H1 (cell line): ENCODE measurements at regions not wholly inside any gene's neighbourhood (a gene's known extent, or its start where the extent isn't known, plus 50 kb on each side); places are given as distances from the start of the nearest gene placed in this dataset.

Experiments used
- CTCF ChIA-PET: fragments of 300-600 bp; sonication (Branson Sonifier 250); formaldehyde crosslinking; loops from one replicate; lab custom pipeline; 2021; ENCODE audit not compliant: partially characterized antibody; lab: Charles Lee
- POLR2A ChIA-PET: fragments of 300-600 bp; sonication (Branson Sonifier 250); formaldehyde crosslinking; loops from one replicate; lab custom pipeline; 2021; ENCODE audit warnings: inconsistent platforms; ENCODE audit not compliant: partially characterized antibody; lab: Charles Lee
- DNase-seq, 2 experiments: peaks; one replicate each; pipeline versions ENCODE4 v3.0.0 to v3.0.0-alpha.2; 2010 to 2022; ENCODE audit warnings: low spot score in 2 of 2, low read depth in 1 of 2, mixed read lengths in 1 of 2
- FAIRE-seq: peaks from 2 replicates; lab custom pipeline; 2011; peaks lifted over from hg19 to GRCh38; lab: Jason Lieb, UNC
- H2AFZ ChIP-seq: 2 replicates; pipeline ENCODE4 v1.8.1; 2012; ENCODE audit warnings: low read length, inconsistent platforms
- H2AK5ac ChIP-seq: 2 replicates; pipeline ENCODE4 v1.6.1; 2013; ENCODE audit warnings: low read depth, low read length
- H2BK120ac ChIP-seq: replicated peaks from 2 replicates; pipeline ENCODE3; 2013; ENCODE audit warnings: low read depth, low read length, inconsistent platforms
- H2BK12ac ChIP-seq: 2 replicates; pipeline ENCODE4 v1.6.1; 2013; ENCODE audit warnings: low read depth, low read length
- H2BK15ac ChIP-seq: 2 replicates; pipeline ENCODE4 v1.6.1; 2013; ENCODE audit warnings: low read length
- H2BK20ac ChIP-seq: 2 replicates; pipeline ENCODE4 v1.6.1; 2013; ENCODE audit warnings: low read length
- H2BK5ac ChIP-seq: 2 replicates; pipeline ENCODE4 v1.6.1; 2013; ENCODE audit warnings: low read depth, low read length
- H3K14ac ChIP-seq: 2 replicates; pipeline ENCODE4 v1.6.1; 2013; ENCODE audit warnings: inconsistent platforms; ENCODE audit not compliant: insufficient read length
- H3K18ac ChIP-seq: 2 replicates; pipeline ENCODE4 v1.6.1; 2013; ENCODE audit warnings: low read length; ENCODE audit errors: extremely low read depth
- H3K23ac ChIP-seq: 2 replicates; pipeline ENCODE4 v1.6.1; 2013; ENCODE audit warnings: inconsistent platforms; ENCODE audit not compliant: insufficient read length
- H3K23me2 ChIP-seq: 2 replicates; pipeline ENCODE4 v1.6.1; 2013; ENCODE audit warnings: low read depth, low read length
- H3K27ac ChIP-seq: 2 replicates; pipeline ENCODE4 v1.6.1; 2011; ENCODE audit warnings: low read depth, low read length, inconsistent platforms
- H3K27me3 ChIP-seq, 4 experiments: replicated peaks in 1 of 4; 1 replicate in 1 of 4; 2 replicates in 3 of 4; pipeline versions ENCODE4 v1.6.1 to v1.8.1; 2011 to 2013; ENCODE audit warnings: low read length in 3 of 4, mild to moderate bottlenecking in 3 of 4, inconsistent platforms in 2 of 4, mixed read lengths in 2 of 4, moderate library complexity in 1 of 4; ENCODE audit not compliant: control insufficient read depth in 3 of 4, insufficient read depth in 3 of 4; ENCODE audit errors: extremely low read depth in 1 of 4
- H3K36me3 ChIP-seq, 4 experiments: 2 replicates each; pipeline versions ENCODE4 v1.6.1 to v1.8.1; 2011 to 2013; ENCODE audit warnings: mild to moderate bottlenecking in 4 of 4, low read length in 3 of 4, moderate library complexity in 2 of 4, control low read depth in 1 of 4, inconsistent platforms in 1 of 4; ENCODE audit not compliant: insufficient read depth in 4 of 4, control insufficient read depth in 2 of 4
- H3K4ac ChIP-seq: replicated peaks from 2 replicates; pipeline ENCODE3; 2013; ENCODE audit warnings: low read length, low read depth, mixed read lengths, inconsistent platforms; ENCODE audit not compliant: insufficient read length
- H3K4me1 ChIP-seq, 4 experiments: replicated peaks in 1 of 4; 1 replicate in 1 of 4; 2 replicates in 3 of 4; pipeline versions ENCODE4 v1.6.1 to v1.8.1; 2011 to 2013; ENCODE audit warnings: low read length in 3 of 4, inconsistent platforms in 2 of 4, mixed read lengths in 1 of 4; ENCODE audit not compliant: insufficient read depth in 4 of 4, control insufficient read depth in 3 of 4
- H3K4me2 ChIP-seq, 2 experiments: 2 replicates each; pipeline versions ENCODE4 v1.6.1 to v1.8.1; 2011 to 2013; ENCODE audit warnings: low read depth in 2 of 2, low read length in 2 of 2, control low read depth in 1 of 2, inconsistent platforms in 1 of 2, mild to moderate bottlenecking in 1 of 2; ENCODE audit not compliant: insufficient read depth in 1 of 2
- H3K4me3 ChIP-seq, 4 experiments: fragments of 200-600, 300-600 bp in 1 of 4; sonication (generic), shearing (Covaris generic), sonication (Bioruptor Twin) in 1 of 4; 2 replicates each; pipeline versions ENCODE4 v1.5.1 to v1.8.1; 2011 to 2016; ENCODE audit warnings: low read length in 4 of 4, low read depth in 3 of 4, control low read depth in 2 of 4, inconsistent platforms in 2 of 4, mild to moderate bottlenecking in 2 of 4, mixed read lengths in 1 of 4, moderate library complexity in 1 of 4; ENCODE audit not compliant: insufficient read depth in 2 of 4; ENCODE audit errors: extremely low read depth in 1 of 4
- H3K56ac ChIP-seq: replicated peaks from 2 replicates; pipeline ENCODE3; 2013; ENCODE audit warnings: low read depth, mild to moderate bottlenecking, mixed read lengths, low read length, inconsistent platforms; ENCODE audit not compliant: insufficient read length
- H3K79me1 ChIP-seq: 2 replicates; pipeline ENCODE4 v1.6.1; 2013; ENCODE audit warnings: low read depth, low read length, control low read depth
- H3K79me2 ChIP-seq, 2 experiments: 2 replicates each; pipeline versions ENCODE4 v1.6.1 to v1.8.1; 2012 to 2013; ENCODE audit warnings: low read length in 2 of 2, mild to moderate bottlenecking in 2 of 2, inconsistent platforms in 1 of 2; ENCODE audit not compliant: insufficient read depth in 2 of 2, control insufficient read depth in 1 of 2
- H3K9ac ChIP-seq, 4 experiments: replicated peaks in 1 of 4; 1 replicate in 1 of 4; 2 replicates in 3 of 4; pipeline versions ENCODE4 v1.6.1 to v1.8.1; 2011 to 2013; ENCODE audit warnings: low read depth in 3 of 4, low read length in 3 of 4, control low read depth in 2 of 4, mild to moderate bottlenecking in 2 of 4, moderate library complexity in 2 of 4, inconsistent platforms in 1 of 4; ENCODE audit errors: extremely low read depth in 1 of 4
- H3K9me3 ChIP-seq, 2 experiments: 2 replicates each; pipeline versions ENCODE4 v1.6.1 to v1.8.1; 2012 to 2013; ENCODE audit warnings: mild to moderate bottlenecking in 2 of 2, moderate library complexity in 2 of 2, control low read depth in 1 of 2, inconsistent platforms in 1 of 2, low read depth in 1 of 2, low read length in 1 of 2, mixed read lengths in 1 of 2; ENCODE audit not compliant: insufficient read depth in 2 of 2
- H4K20me1 ChIP-seq, 2 experiments: replicated peaks in 1 of 2; 2 replicates each; pipeline versions ENCODE3 to v1.8.1; 2011 to 2013; ENCODE audit warnings: inconsistent platforms in 2 of 2, low read length in 2 of 2, mild to moderate bottlenecking in 1 of 2; ENCODE audit not compliant: insufficient read depth in 2 of 2, control insufficient read depth in 1 of 2
- H4K5ac ChIP-seq: 2 replicates; pipeline ENCODE4 v1.6.1; 2013; ENCODE audit warnings: low read length, low read depth, mixed read lengths, inconsistent platforms; ENCODE audit not compliant: insufficient read length
- H4K8ac ChIP-seq: 2 replicates; pipeline ENCODE4 v1.8.0; 2013; ENCODE audit warnings: mild to moderate bottlenecking, moderate library complexity, low read length, inconsistent platforms; ENCODE audit not compliant: insufficient read depth; ENCODE audit errors: extremely low read depth
- H4K91ac ChIP-seq: replicated peaks from 2 replicates; pipeline ENCODE3; 2013; ENCODE audit warnings: low read length, mixed read lengths, inconsistent platforms; ENCODE audit not compliant: insufficient read length
- BACH1 ChIP-seq: IDR thresholded peaks from 2 replicates; pipeline ENCODE4 v1.6.1; 2012; ENCODE audit warnings: low read length, improper control_type of control experiment
- CREB1 ChIP-seq: IDR thresholded peaks from 2 replicates; pipeline ENCODE4 v1.6.1; 2012; ENCODE audit warnings: inconsistent platforms
- FOSL1 ChIP-seq: IDR thresholded peaks from 2 replicates; pipeline ENCODE4 v1.6.1; 2011; ENCODE audit warnings: mild to moderate bottlenecking, low read depth, low read length, moderate library complexity; ENCODE audit not compliant: insufficient read depth
- KDM5A ChIP-seq: fragments of 200-600 bp; IDR thresholded peaks from 2 replicates; pipeline ENCODE4 v1.7.1; 2012; ENCODE audit warnings: mild to moderate bottlenecking, low read length, inconsistent platforms, mixed read lengths
- PHF8 ChIP-seq: fragments of 200-600 bp; sonication (generic); conservative IDR thresholded peaks from 2 replicates; pipeline ENCODE4 v1.7.1; 2012; ENCODE audit warnings: low read depth, mild to moderate bottlenecking, inconsistent platforms, low read length, moderate library complexity
- RBBP5 ChIP-seq: IDR thresholded peaks from 2 replicates; pipeline ENCODE4 v1.7.1; 2012; ENCODE audit warnings: low read depth, mild to moderate bottlenecking, inconsistent platforms, low read length, moderate library complexity, borderline replicate concordance
- TCF12 ChIP-seq: IDR thresholded peaks from 2 replicates; pipeline ENCODE4 v1.6.1; 2011; ENCODE audit warnings: low read depth, mild to moderate bottlenecking, low read length
- YY1 ChIP-seq: IDR thresholded peaks from 2 replicates; pipeline ENCODE4 v1.6.1; 2011; ENCODE audit warnings: low read depth, mild to moderate bottlenecking, low read length
- WGBS, 2 experiments: shearing (Covaris generic) in 1 of 2; methylation state at CpG; one replicate each; pipeline versions ENCODE4 v1.1.6 to v1.1.7; 2013 to 2015; ENCODE audit warnings: low lambda C conversion rate in 2 of 2, mixed read lengths in 2 of 2, inconsistent platforms in 1 of 2, low coverage in 1 of 2, missing lambda C conversion rate in 1 of 2; ENCODE audit not compliant: insufficient replicate concordance in 2 of 2, insufficient coverage in 1 of 2, insufficient read length in 1 of 2; ENCODE audit errors: extremely low coverage in 1 of 2, missing lambda C conversion rate in 1 of 2; 5-methylcytosine and 5-hydroxymethylcytosine counted together
- TF ChIP-seq, protein P1 (sequence below): IDR thresholded peaks from 2 replicates; pipeline ENCODE4 v1.6.1; 2012; ENCODE audit warnings: inconsistent platforms

DNA sequence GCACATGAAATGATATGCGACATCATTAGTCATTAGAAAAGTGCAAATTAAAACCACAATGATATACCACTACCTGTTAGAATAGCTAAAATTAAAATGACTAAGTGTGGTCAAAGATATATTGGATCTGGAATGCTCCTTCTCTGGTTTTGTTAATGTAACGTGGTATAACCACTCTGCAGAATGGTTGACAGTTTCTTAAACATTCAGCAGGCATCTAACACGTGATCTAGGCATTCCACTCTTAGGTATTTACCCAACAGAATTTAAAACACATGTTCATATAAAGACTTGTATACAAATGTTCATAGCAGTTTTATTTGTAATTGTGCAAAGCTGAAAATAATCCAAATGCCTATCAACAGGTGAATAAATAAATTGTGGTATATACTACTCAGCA, 165.0 kb upstream of the PLXNA2 start:
- Histone ChIP-seq H3K79me2 (no peaks in the 10 kb centered on the region), H2BK20ac (no peak overlapping the region), H3K4me3 (no peak overlapping the region), H3K36me3 (no peaks in the 10 kb centered on the region), H4K20me1 (no peaks in the 10 kb centered on the region), H3K4ac (no peak overlapping the region), H2BK12ac (no peak overlapping the region), H3K27ac (no peak overlapping the region), H3K18ac (no peak overlapping the region), H2AK5ac (no peak overlapping the region), H3K14ac (no peak overlapping the region), H2BK5ac (no peak overlapping the region), H3K9ac (no peak overlapping the region), H2AFZ (no peak overlapping the region), H4K91ac (no peak overlapping the region), H3K27me3 (no peaks in the 10 kb centered on the region), H3K4me2 (no peak overlapping the region), H3K23me2 (no peaks in the 10 kb centered on the region), H2BK120ac (no peak overlapping the region), H2BK15ac (no peak overlapping the region), H3K79me1 (no peaks in the 10 kb centered on the region), H4K8ac (no peak overlapping the region), H4K5ac (no peak overlapping the region), H3K4me1 (no peaks in the 10 kb centered on the region), H3K23ac (no peak overlapping the region), H3K56ac (no peak overlapping the region), H3K9me3 (no peaks in the 10 kb centered on the region)
- POLR2A ChIA-PET, result no interaction called here
- WGBS, 2 experiments, result 95% methylated on average over 3 of the region's 3 CpGs; no CpG with 5 or more reads in 1 of the 2 experiments
- CTCF ChIA-PET, result interaction anchor here (1.2 to 1.7 kb wide), 2 partner anchors 11 to 16 kb away, joined by 3 read pairs; no protein-coding TSS in a partner anchor
- no peak for TF ChIP-seq YY1
- TF ChIP-seq BACH1, result no peak
- TF ChIP-seq KDM5A, result no peak
- TF ChIP-seq, protein P1, sequence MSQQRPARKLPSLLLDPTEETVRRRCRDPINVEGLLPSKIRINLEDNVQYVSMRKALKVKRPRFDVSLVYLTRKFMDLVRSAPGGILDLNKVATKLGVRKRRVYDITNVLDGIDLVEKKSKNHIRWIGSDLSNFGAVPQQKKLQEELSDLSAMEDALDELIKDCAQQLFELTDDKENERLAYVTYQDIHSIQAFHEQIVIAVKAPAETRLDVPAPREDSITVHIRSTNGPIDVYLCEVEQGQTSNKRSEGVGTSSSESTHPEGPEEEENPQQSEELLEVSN, result no peak
- TF ChIP-seq CREB1, result no peak
- no peak for TF ChIP-seq FOSL1
- TF ChIP-seq TCF12, result no peak
- no peak for TF ChIP-seq PHF8
- no peak for TF ChIP-seq RBBP5
- FAIRE-seq (no peak), DNase-seq (no peak)
